GM12864 (cell line): ENCODE measurements at regions not wholly inside any gene's neighbourhood (a gene's known extent, or its start where the extent isn't known, plus 50 kb on each side); places are given as distances from the start of the nearest gene placed in this dataset.

Experiments
- DNase-seq: peaks from one replicate; pipeline ENCODE4 v3.0.0-alpha.2; 2011; ENCODE audit warnings: low read depth
- H3K4me3 ChIP-seq: 2 replicates; pipeline ENCODE4 v1.5.1; 2011; ENCODE audit warnings: mild to moderate bottlenecking, low read depth, low read length, control low read depth
- TF ChIP-seq, protein P1 (sequence below): IDR thresholded peaks from 2 replicates; pipeline ENCODE4 v1.5.1; 2011; ENCODE audit warnings: low read depth, mild to moderate bottlenecking, moderate library complexity, low read length, control low read depth, inconsistent platforms; ENCODE audit errors: missing control alignments

- no peak for DNase-seq
- TF ChIP-seq, protein P1, sequence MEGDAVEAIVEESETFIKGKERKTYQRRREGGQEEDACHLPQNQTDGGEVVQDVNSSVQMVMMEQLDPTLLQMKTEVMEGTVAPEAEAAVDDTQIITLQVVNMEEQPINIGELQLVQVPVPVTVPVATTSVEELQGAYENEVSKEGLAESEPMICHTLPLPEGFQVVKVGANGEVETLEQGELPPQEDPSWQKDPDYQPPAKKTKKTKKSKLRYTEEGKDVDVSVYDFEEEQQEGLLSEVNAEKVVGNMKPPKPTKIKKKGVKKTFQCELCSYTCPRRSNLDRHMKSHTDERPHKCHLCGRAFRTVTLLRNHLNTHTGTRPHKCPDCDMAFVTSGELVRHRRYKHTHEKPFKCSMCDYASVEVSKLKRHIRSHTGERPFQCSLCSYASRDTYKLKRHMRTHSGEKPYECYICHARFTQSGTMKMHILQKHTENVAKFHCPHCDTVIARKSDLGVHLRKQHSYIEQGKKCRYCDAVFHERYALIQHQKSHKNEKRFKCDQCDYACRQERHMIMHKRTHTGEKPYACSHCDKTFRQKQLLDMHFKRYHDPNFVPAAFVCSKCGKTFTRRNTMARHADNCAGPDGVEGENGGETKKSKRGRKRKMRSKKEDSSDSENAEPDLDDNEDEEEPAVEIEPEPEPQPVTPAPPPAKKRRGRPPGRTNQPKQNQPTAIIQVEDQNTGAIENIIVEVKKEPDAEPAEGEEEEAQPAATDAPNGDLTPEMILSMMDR = no peak
- no peak overlapping the region for H3K4me3 ChIP-seq
Observed at GRCh38 chr2:22756276-22757043, 628.5 kb upstream of the KLHL29 start.

- TF ChIP-seq, protein P1 = no peak
Observed at GRCh38 chr2:22769497-22769896, 615.5 kb upstream of the KLHL29 start.

GRCh38 chr2:22784566-22784965, 600.4 kb upstream of the KLHL29 start:
- DNase-seq = no peak
- H3K4me3 ChIP-seq = no peak overlapping the region
- TF ChIP-seq, protein P1 = no peak

More at GRCh38 chr2:22769497-22769896, 615.5 kb upstream of the KLHL29 start:
- no peak for DNase-seq
- no peak overlapping the region for H3K4me3 ChIP-seq

- no peak for DNase-seq
- no peak overlapping the region for H3K4me3 ChIP-seq
- TF ChIP-seq, protein P1 = no peak
Observed at GRCh38 chr2:22786817-22787216, 598.2 kb upstream of the KLHL29 start.

- TF ChIP-seq, protein P1 = no peak
- DNase-seq = no peak
- H3K4me3 ChIP-seq = no peak overlapping the region
Observed at GRCh38 chr2:22787745-22788144, 597.2 kb upstream of the KLHL29 start.

DNA sequence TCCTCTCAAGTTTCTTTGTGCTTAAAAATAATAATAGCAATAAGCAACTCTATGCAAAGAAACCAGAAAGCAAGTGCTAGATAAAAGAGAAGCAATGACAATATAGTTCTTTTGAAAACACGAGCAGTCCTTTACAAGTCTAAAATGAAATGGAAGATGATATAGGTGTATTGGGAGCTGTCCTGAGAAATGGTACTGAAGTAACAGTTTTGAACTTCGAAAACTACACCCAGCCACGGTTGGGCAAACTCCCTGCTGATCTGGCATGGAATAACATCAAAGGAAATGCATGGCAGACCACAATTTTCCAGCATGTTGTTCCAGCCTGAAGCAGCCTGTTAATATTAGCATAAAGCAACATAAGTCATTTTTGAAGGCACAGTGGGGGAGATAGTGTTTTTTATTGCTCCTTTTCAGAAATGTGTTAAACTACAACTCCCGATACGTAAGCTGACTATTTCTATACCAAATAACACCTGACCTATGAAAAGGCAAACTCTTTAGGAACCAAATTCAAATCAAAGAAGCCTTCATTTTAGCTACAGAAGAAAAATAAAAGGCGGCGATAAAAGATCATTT, 596.1 kb upstream of the KLHL29 start:
- no peak for DNase-seq
- TF ChIP-seq, protein P1 = no peak
- no peak overlapping the region for H3K4me3 ChIP-seq

DNA sequence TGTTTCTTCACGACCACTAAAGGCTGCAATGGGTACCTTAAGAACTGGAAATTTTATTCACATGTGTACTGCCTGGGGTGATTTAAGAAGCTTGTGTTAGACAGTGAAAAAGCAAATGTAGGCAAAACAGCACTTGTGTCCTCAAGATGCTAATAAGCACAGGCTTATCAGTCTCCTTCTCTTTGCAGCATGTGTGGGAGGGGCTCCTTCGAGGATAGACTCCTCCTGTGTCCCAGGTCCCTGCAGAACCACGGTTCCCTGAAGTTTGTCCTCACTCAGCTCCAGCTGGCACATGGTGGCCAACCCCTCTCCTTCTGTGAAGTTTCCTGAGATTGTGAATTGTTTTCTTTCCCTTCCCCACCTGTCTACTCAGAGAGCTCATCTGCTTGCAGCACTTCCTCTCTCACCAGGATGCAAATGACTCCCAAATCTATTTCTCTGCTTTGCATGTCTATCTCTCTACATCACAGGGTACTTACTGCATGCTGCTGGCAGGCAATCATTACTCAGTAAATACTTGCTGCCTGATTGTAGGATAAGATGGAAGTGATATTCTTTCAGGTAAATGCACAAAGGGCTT, 589.6 kb upstream of the KLHL29 start:
- H3K4me3 ChIP-seq = no peak overlapping the region
- DNase-seq = no peak
- TF ChIP-seq, protein P1 = no peak
